ENCODE measurements at regions not wholly inside any gene's neighbourhood (a gene's known extent, or its start where the extent isn't known, plus 50 kb on each side); places are given as distances from the start of the nearest gene placed in this dataset.

GRCh38 chr5:89728134-89728533 is 681.4 kb downstream of the CETN3 start:
- TF ChIP-seq EZH2 (IDR thresholded peaks at IDR 0.05; ENCODE audit: insufficient read depth, poor library complexity, severe bottlenecking): no peak
- no peak for TF ChIP-seq EZH2phosphoT487 (IDR thresholded peaks at IDR 0.05; ENCODE audit: insufficient read depth, low read depth)
